ENCODE measurements at regions not wholly inside any gene's neighbourhood (a gene's known extent, or its start where the extent isn't known, plus 50 kb on each side); places are given as distances from the start of the nearest gene placed in this dataset.

DNA sequence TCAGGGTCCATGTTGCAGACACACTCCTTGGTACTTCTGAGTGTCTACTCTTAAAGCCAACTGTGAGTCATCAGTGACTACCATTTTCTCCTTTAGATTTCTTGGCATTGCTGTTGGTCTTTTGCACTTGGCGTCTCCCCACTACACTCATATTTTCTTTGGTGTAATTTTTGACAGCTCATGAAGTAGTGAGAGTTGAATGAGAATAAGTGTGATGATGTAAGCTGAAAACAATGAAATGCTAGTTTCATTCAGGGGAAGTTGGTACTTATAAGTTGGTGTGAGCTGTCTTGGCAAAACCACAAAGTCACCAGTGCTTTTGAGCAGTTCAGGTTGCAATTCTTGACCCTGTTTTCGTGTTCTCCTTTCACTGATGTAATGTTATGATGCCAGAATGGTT lies 142.9 kb upstream of the ARX start:
- Histone ChIP-seq H3K79me2 (no peaks in the 10 kb centered on the region), H3K27ac (no peak overlapping the region), H3K9me3 (ENCODE audit: low read depth) (no peaks in the 10 kb centered on the region), H3K4me3 (no peak overlapping the region), H3K4me1 (ENCODE audit: insufficient read depth) (no peaks in the 10 kb centered on the region), H3K9me2 (replicated peaks; ENCODE audit: insufficient read depth) (no peaks in the 10 kb centered on the region), H4K20me1 (ENCODE audit: insufficient read depth, poor library complexity, severe bottlenecking) (no peaks in the 10 kb centered on the region), H3K27me3 (no peaks in the 10 kb centered on the region), H2AFZ (no peak overlapping the region), H3K36me3 (replicated peaks; ENCODE audit: insufficient read depth, low read depth) (no peaks in the 10 kb centered on the region), H3K4me2 (no peak overlapping the region)
- 82% methylated on average over 2 of the region's 2 CpGs for WGBS (ENCODE audit: low lambda C conversion rate, missing lambda C conversion rate)
- DNase-seq (ENCODE audit: low spot score), result no peak
- TF ChIP-seq, protein P1, sequence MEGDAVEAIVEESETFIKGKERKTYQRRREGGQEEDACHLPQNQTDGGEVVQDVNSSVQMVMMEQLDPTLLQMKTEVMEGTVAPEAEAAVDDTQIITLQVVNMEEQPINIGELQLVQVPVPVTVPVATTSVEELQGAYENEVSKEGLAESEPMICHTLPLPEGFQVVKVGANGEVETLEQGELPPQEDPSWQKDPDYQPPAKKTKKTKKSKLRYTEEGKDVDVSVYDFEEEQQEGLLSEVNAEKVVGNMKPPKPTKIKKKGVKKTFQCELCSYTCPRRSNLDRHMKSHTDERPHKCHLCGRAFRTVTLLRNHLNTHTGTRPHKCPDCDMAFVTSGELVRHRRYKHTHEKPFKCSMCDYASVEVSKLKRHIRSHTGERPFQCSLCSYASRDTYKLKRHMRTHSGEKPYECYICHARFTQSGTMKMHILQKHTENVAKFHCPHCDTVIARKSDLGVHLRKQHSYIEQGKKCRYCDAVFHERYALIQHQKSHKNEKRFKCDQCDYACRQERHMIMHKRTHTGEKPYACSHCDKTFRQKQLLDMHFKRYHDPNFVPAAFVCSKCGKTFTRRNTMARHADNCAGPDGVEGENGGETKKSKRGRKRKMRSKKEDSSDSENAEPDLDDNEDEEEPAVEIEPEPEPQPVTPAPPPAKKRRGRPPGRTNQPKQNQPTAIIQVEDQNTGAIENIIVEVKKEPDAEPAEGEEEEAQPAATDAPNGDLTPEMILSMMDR (IDR thresholded peaks at IDR 0.05; ENCODE audit: poor library complexity), result no peak
- TF ChIP-seq EZH2phosphoT487 (IDR thresholded peaks at IDR 0.05; ENCODE audit: low read depth, severe bottlenecking, unreplicated experiment) (no peak), EZH2 (IDR thresholded peaks at IDR 0.05; ENCODE audit: borderline replicate concordance) (no peak)

DNA sequence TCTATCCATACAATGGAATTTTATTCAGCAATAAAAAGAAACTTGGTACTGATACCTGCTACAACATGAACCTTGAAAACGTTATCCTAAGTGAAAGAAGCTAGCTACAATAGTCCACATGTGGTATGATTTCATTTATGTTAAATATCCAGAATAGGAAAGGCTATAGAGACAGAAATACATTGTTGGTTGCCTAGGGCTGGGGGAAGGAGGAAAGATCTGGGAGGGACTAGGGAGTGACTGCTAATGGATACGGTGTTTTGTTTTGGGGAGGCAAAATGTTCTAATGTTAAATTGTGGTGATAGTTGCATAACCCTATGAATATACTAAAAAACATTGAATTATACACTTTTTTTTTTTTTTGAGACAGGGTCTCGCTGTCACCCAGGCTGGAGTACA lies 141.1 kb upstream of the ARX start:
- Histone ChIP-seq H3K4me1 (ENCODE audit: insufficient read depth) (no peaks in the 10 kb centered on the region), H3K27ac (no peak overlapping the region), H3K79me2 (no peaks in the 10 kb centered on the region), H3K27me3 (no peaks in the 10 kb centered on the region), H2AFZ (no peak overlapping the region), H3K4me3 (no peak overlapping the region), H3K9me3 (ENCODE audit: low read depth) (no peaks in the 10 kb centered on the region), H3K9me2 (replicated peaks; ENCODE audit: insufficient read depth) (no peaks in the 10 kb centered on the region), H4K20me1 (ENCODE audit: insufficient read depth, poor library complexity, severe bottlenecking) (no peaks in the 10 kb centered on the region), H3K4me2 (no peak overlapping the region), H3K36me3 (replicated peaks; ENCODE audit: insufficient read depth, low read depth) (no peaks in the 10 kb centered on the region)
- TF ChIP-seq EZH2phosphoT487 (IDR thresholded peaks at IDR 0.05; ENCODE audit: low read depth, severe bottlenecking, unreplicated experiment), result no peak
- no peak for TF ChIP-seq EZH2 (IDR thresholded peaks at IDR 0.05; ENCODE audit: borderline replicate concordance)
- TF ChIP-seq, protein P1 (IDR thresholded peaks at IDR 0.05; ENCODE audit: poor library complexity), result no peak
- DNase-seq (ENCODE audit: low spot score), result no peak
- WGBS (ENCODE audit: low lambda C conversion rate, missing lambda C conversion rate), result 84% methylated on average over 3 of the region's 3 CpGs

DNA sequence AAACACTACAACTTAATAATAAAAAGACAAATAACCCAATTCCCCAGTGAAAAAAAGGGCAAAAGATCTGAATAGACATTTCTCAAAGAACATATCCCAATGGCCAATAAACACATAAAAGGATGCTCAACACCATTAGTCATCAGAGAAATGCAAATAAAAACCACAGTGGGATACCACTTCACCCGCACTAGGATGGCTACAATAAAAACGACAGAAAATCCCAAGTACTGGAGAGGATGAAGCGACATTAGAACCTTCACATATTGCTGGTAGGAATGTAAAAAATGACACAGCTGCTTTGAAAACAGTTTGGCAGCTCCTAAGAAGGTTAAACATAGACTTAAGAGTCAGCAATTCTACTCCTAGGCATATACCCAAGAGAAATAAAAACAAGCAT lies 140.6 kb upstream of the ARX start:
- H3K27ac ChIP-seq, result no peak overlapping the region
- no peaks in the 10 kb centered on the region for H3K9me3 ChIP-seq (ENCODE audit: low read depth)
- no peak overlapping the region for H2AFZ ChIP-seq
- TF ChIP-seq, protein P1 (IDR thresholded peaks at IDR 0.05; ENCODE audit: poor library complexity), result no peak
- TF ChIP-seq EZH2phosphoT487 (IDR thresholded peaks at IDR 0.05; ENCODE audit: low read depth, severe bottlenecking, unreplicated experiment) (no peak), EZH2 (IDR thresholded peaks at IDR 0.05; ENCODE audit: borderline replicate concordance) (no peak)
- WGBS (ENCODE audit: low lambda C conversion rate, missing lambda C conversion rate), result 29% methylated on average over 3 of the region's 3 CpGs
- H3K4me1 ChIP-seq (ENCODE audit: insufficient read depth), result no peaks in the 10 kb centered on the region
- no peak overlapping the region for H3K4me2 ChIP-seq
- H3K9me2 ChIP-seq (replicated peaks; ENCODE audit: insufficient read depth), result no peaks in the 10 kb centered on the region
- H3K27me3 ChIP-seq, result no peaks in the 10 kb centered on the region
- H3K36me3 ChIP-seq (replicated peaks; ENCODE audit: insufficient read depth, low read depth), result no peaks in the 10 kb centered on the region
- DNase-seq (ENCODE audit: low spot score), result peak; percentile 14
- H3K79me2 ChIP-seq, result no peaks in the 10 kb centered on the region
- H3K4me3 ChIP-seq, result no peak overlapping the region
- no peaks in the 10 kb centered on the region for H4K20me1 ChIP-seq (ENCODE audit: insufficient read depth, poor library complexity, severe bottlenecking)

DNA sequence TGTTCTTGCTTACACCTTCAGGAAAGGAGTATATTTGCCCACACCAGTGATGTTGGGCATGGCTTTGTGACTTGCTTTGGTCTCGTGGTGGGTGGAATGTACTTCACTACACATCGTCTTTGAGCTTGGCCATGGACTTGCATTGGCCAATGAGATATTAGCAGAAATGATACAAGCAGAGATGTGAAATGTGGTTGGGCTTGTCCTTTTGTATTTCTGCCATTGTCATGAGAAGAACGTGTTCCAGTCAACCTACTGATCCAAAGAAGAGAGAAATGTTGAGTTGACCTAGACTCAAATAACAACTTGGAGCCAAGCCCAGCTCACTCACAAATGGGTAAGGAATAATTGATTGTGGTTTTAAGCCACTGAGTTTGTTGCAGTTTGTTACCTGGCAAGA lies 138.4 kb upstream of the ARX start:
- H3K79me2 ChIP-seq, result no peaks in the 10 kb centered on the region
- H3K4me1 ChIP-seq (ENCODE audit: insufficient read depth), result no peaks in the 10 kb centered on the region
- no peaks in the 10 kb centered on the region for H3K9me3 ChIP-seq (ENCODE audit: low read depth)
- H3K4me2 ChIP-seq, result no peak overlapping the region
- TF ChIP-seq EZH2phosphoT487 (IDR thresholded peaks at IDR 0.05; ENCODE audit: low read depth, severe bottlenecking, unreplicated experiment), result no peak
- TF ChIP-seq, protein P1 (IDR thresholded peaks at IDR 0.05; ENCODE audit: poor library complexity), result no peak
- no peak for TF ChIP-seq EZH2 (IDR thresholded peaks at IDR 0.05; ENCODE audit: borderline replicate concordance)
- H4K20me1 ChIP-seq (ENCODE audit: insufficient read depth, poor library complexity, severe bottlenecking), result no peaks in the 10 kb centered on the region
- no peaks in the 10 kb centered on the region for H3K36me3 ChIP-seq (replicated peaks; ENCODE audit: insufficient read depth, low read depth)
- no peak overlapping the region for H3K4me3 ChIP-seq
- H3K27me3 ChIP-seq, result no peaks in the 10 kb centered on the region
- no peak for DNase-seq (ENCODE audit: low spot score)
- H3K9me2 ChIP-seq (replicated peaks; ENCODE audit: insufficient read depth), result no peaks in the 10 kb centered on the region
- H2AFZ ChIP-seq, result no peak overlapping the region
- WGBS (ENCODE audit: low lambda C conversion rate, missing lambda C conversion rate), result 91% methylated on average over 3 of the region's 3 CpGs
- no peak overlapping the region for H3K27ac ChIP-seq
